IPS-15b (cell line): ENCODE measurements at regions not wholly inside any gene's neighbourhood (a gene's known extent, or its start where the extent isn't known, plus 50 kb on each side); places are given as distances from the start of the nearest gene placed in this dataset.
"Not testable (repeated sequence)": the region's sequence is repeated elsewhere in the genome, so short reads cannot be mapped to it uniquely, and the experiment has no call there.

Source experiments
- H3K27me3 ChIP-seq: one replicate; pipeline ENCODE4 v1.6.1; 2013; ENCODE audit warnings: low read length; ENCODE audit not compliant: control insufficient read depth, insufficient read depth
- H3K36me3 ChIP-seq: one replicate; pipeline ENCODE4 v1.6.1; 2013; ENCODE audit warnings: low read length; ENCODE audit not compliant: control insufficient read depth, insufficient read depth
- H3K4me1 ChIP-seq: one replicate; pipeline ENCODE4 v1.6.1; 2013; ENCODE audit warnings: mild to moderate bottlenecking, low read length; ENCODE audit not compliant: control insufficient read depth, insufficient read depth
- H3K4me3 ChIP-seq: one replicate; pipeline ENCODE4 v1.5.1; 2013; ENCODE audit warnings: low read depth, low read length
- H3K9ac ChIP-seq: one replicate; pipeline ENCODE4 v1.6.1; 2013; ENCODE audit warnings: low read depth, mild to moderate bottlenecking, low read length
- H3K9me3 ChIP-seq: one replicate; pipeline ENCODE4 v1.6.1; 2013; ENCODE audit warnings: mild to moderate bottlenecking, low read length; ENCODE audit not compliant: control insufficient read depth, insufficient read depth

GRCh38 chr3:43843386-43843785 is 152.6 kb downstream of the ABHD5 start:
- no peak overlapping the region for H3K9ac ChIP-seq
- H3K4me1 ChIP-seq, result no peaks in the 10 kb centered on the region
- H3K36me3 ChIP-seq, result no peaks in the 10 kb centered on the region
- no peaks in the 10 kb centered on the region for H3K9me3 ChIP-seq
- H3K27me3 ChIP-seq, result no peaks in the 10 kb centered on the region
- H3K4me3 ChIP-seq, result no peak overlapping the region

DNA sequence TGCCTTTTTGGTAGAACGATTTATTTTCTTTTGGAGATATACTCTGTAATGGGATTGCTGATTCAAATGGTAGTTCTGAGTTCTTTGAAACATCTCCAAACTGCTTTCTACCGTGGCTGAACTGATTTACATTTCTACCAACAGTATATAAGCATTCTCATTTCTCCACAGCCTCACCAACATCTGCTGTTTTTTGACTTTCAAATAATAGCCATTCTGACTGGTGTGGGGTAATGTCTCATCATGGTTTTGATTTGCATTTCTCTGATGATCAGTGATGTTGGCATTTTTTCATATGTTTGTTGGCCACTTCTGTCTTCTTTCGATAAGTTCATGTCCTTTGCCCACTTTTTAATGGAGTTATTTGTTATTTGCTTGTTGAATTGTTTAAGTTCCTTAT is 154.0 kb downstream of the ABHD5 start:
- Histone ChIP-seq H3K36me3 (no peaks in the 10 kb centered on the region), H3K4me1 (no peaks in the 10 kb centered on the region), H3K9ac (no peak overlapping the region), H3K27me3 (no peaks in the 10 kb centered on the region), H3K9me3 (no peaks in the 10 kb centered on the region), H3K4me3 (no peak overlapping the region)

DNA sequence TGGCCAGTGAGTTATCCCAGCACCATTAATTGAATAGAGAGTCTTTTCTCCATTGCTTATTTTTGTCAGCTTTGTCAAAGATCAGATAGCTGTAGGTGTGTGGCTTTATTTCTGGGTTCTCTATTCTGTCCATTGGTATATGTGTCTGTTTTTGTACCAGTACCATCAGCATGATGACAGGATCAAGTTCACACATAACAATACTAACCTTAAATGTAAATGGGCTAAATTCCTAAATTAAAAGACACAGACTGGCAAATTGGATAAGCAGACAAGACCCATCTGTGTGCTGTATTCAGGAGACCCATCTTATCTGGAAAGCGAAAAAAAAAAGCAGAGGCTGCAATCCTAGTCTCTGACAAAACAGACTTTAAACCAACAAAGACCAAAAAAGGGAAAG is 154.8 kb downstream of the ABHD5 start:
- not testable (repeated sequence) for H3K9ac ChIP-seq, H3K27me3 ChIP-seq, H3K4me3 ChIP-seq, H3K9me3 ChIP-seq, H3K36me3 ChIP-seq, H3K4me1 ChIP-seq

- no peaks in the 10 kb centered on the region for H3K4me1 ChIP-seq
- H3K9ac ChIP-seq, result no peak overlapping the region
- H3K9me3 ChIP-seq, result no peaks in the 10 kb centered on the region
- H3K27me3 ChIP-seq, result peaks cover 3% of the 10 kb centered on the region
- H3K36me3 ChIP-seq, result no peaks in the 10 kb centered on the region
- H3K4me3 ChIP-seq, result no peak overlapping the region
Observed at GRCh38 chr3:43852066-43852465, 161.3 kb downstream of the ABHD5 start.

DNA sequence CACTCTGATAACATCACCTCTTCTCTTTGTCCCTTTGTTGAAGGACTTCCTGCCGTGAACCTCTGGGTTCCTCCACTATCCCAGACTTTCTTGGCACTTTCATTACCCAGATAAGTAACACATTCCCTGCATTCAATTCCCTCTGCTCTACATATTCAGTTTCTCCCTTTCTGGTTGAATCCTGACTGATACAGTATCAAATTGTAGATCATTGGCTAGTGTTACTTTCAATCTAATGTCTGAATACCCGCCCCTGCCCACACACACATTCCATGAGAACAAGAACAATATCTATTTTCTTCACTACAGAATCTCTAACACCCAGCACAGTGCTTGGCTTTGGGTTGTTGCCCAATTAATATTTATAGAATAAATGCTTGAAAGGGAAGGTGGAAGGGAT is 163.5 kb downstream of the ABHD5 start:
- H3K9ac ChIP-seq, result no peak overlapping the region
- H3K9me3 ChIP-seq, result no peaks in the 10 kb centered on the region
- H3K36me3 ChIP-seq, result no peaks in the 10 kb centered on the region
- no peak overlapping the region for H3K4me3 ChIP-seq
- H3K4me1 ChIP-seq, result peaks cover 10% of the 10 kb centered on the region
- peaks cover 12% of the 10 kb centered on the region for H3K27me3 ChIP-seq

DNA sequence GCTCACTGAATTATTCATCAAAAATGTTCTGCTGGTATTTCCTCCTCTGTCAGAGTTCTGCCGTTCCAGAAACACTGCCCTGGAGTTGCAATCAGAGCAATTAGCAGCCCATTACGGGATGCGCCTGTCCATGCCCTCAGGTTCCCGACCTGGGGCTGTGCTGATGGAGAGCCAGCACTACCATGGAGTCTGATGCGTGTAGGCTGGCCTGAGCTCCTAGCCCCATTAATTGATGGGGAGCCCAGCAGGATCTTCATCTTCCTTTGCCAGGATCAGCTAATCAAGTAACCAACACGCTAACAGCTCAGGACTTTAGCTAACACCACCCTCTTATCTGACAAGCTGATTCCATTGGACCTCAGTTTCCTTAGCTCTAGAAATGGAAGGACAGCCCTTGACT is 164.2 kb downstream of the ABHD5 start:
- Histone ChIP-seq H3K27me3 (peaks cover 16% of the 10 kb centered on the region), H3K4me1 (peaks cover 10% of the 10 kb centered on the region), H3K4me3 (no peak overlapping the region), H3K36me3 (no peaks in the 10 kb centered on the region), H3K9ac (no peak overlapping the region), H3K9me3 (no peaks in the 10 kb centered on the region)

DNA sequence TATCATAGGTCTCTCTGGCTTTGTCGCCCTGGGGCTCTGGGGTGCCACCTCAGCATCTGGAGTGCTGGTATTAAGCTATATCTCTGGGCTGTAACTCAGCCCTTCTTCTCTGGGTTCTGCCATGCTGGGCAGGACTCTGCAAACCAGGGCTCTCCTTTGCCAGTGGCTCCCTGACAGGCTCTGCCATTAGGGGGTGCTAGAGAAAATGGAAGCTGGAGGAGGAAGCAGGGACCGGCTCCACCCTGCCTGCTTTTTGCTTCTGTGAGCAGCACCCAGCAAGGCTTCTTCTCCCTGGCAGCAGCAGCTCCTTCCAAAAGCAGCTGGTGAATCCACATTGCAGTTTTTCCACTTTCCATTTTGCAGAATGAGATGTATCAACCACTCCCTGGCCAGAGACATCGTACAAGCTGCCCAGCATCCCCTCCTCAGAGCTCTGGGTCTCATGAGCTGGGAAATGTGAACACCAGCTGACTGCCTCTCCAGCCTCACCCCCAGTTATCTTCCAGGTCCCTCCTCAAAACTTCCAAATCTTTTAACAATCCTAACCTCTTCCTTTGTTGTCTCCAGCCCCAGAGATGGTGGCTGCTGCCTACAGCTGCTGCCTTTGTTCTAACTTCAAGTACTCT is 165.0 kb downstream of the ABHD5 start:
- Histone ChIP-seq H3K27me3 (peaks cover 16% of the 10 kb centered on the region), H3K4me3 (no peak overlapping the region), H3K9me3 (no peaks in the 10 kb centered on the region), H3K36me3 (no peaks in the 10 kb centered on the region), H3K4me1 (peaks cover 10% of the 10 kb centered on the region), H3K9ac (no peak overlapping the region)

DNA sequence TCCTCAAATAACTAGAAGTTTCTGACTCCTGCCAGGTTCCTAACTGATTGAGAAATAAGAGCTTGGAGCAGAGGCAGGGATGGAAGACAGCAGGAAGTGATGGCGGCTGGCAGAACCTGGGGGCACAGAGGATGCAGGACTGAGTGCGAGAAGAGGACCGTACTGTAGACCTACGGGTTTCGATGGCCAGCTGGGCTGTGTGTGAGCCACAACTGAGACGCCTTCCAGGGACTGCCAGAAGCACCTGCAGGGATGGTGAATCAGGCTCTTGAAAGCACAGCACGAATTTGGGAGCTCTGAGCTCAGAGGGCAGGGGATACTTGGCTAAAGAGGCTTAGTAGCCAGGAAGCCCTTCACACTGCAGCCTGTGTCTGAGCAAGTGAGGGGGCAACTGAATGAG is 165.6 kb downstream of the ABHD5 start:
- Histone ChIP-seq H3K9ac (no peak overlapping the region), H3K36me3 (no peaks in the 10 kb centered on the region), H3K4me1 (peaks cover 10% of the 10 kb centered on the region), H3K27me3 (peaks cover 16% of the 10 kb centered on the region), H3K4me3 (no peak overlapping the region), H3K9me3 (no peaks in the 10 kb centered on the region)

DNA sequence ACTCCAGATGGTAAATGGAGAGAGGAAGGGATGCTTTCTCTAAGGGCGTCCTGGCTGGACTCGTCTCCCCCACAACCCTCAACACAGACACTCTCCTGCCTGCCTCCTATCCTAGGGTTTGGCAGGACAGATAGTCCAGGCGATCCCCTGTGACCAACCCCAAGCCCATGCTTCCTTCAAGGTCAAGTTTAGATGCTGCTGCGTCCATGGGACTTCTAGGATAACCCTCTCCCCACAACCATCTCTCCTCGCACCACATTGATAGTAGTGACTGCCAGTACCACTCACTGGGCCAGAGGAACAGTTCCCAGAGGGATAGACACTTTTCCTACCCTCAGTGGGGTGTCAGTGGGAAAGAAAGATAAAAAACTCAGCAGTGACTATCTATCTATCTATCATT is 166.0 kb downstream of the ABHD5 start:
- no peak overlapping the region for H3K9ac ChIP-seq
- H3K9me3 ChIP-seq, result no peaks in the 10 kb centered on the region
- H3K36me3 ChIP-seq, result no peaks in the 10 kb centered on the region
- H3K4me1 ChIP-seq, result peaks cover 10% of the 10 kb centered on the region
- H3K4me3 ChIP-seq, result no peak overlapping the region
- H3K27me3 ChIP-seq, result peaks cover 16% of the 10 kb centered on the region

- Histone ChIP-seq H3K9me3 (no peaks in the 10 kb centered on the region), H3K4me3 (peak overlapping the region; percentile 18), H3K27me3 (peaks cover 16% of the 10 kb centered on the region), H3K4me1 (peaks cover 10% of the 10 kb centered on the region), H3K9ac (no peak overlapping the region), H3K36me3 (no peaks in the 10 kb centered on the region)
Observed at GRCh38 chr3:43857361-43858293, 166.9 kb downstream of the ABHD5 start.

DNA sequence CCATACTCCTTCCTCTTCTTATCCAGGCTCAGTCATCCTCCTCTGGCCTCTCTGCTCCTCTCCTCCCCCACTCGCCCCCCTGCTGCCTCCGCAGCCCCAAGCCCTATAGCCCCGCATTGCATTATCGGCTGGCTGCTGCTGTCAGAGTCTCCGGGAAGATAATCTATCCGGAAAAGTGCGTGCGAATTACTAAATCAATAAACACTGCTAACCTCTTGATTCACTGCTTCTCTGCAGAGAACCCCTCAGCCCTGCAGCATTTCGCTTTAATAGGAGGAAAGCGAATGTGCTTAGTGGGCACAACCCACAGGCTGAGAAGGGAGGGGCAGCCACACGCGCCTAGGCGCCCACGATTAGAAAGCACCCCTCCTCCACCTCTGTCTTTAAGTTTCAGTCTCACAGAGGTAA is 167.6 kb downstream of the ABHD5 start:
- no peaks in the 10 kb centered on the region for H3K36me3 ChIP-seq
- H3K4me1 ChIP-seq, result peaks cover 10% of the 10 kb centered on the region
- peak overlapping the region; percentile 18 for H3K4me3 ChIP-seq
- no peaks in the 10 kb centered on the region for H3K9me3 ChIP-seq
- peaks cover 16% of the 10 kb centered on the region for H3K27me3 ChIP-seq
- H3K9ac ChIP-seq, result no peak overlapping the region

- H3K27me3 ChIP-seq, result peaks cover 16% of the 10 kb centered on the region
- peaks cover 10% of the 10 kb centered on the region for H3K4me1 ChIP-seq
- H3K4me3 ChIP-seq, result no peak overlapping the region
- H3K9me3 ChIP-seq, result no peaks in the 10 kb centered on the region
- H3K36me3 ChIP-seq, result no peaks in the 10 kb centered on the region
- no peak overlapping the region for H3K9ac ChIP-seq
Observed at GRCh38 chr3:43859766-43860165, 169.0 kb downstream of the ABHD5 start.
